ENCODE measurements at regions not wholly inside any gene's neighbourhood (a gene's known extent, or its start where the extent isn't known, plus 50 kb on each side); places are given as distances from the start of the nearest gene placed in this dataset.

- no peak for DNase-seq
Observed at GRCh38 chr14:98890556-98891340, 381.2 kb downstream of the BCL11B start.

GRCh38 chr14:98893675-98894074 lies 378.3 kb downstream of the BCL11B start:
- no peak for DNase-seq

GRCh38 chr14:98894600-98894999 lies 377.4 kb downstream of the BCL11B start:
- DNase-seq = no peak

GRCh38 chr14:98896449-98896848 lies 375.5 kb downstream of the BCL11B start:
- DNase-seq = no peak

GRCh38 chr14:98897605-98898309 lies 374.2 kb downstream of the BCL11B start:
- no peak for DNase-seq

- DNase-seq = no peak
Observed at GRCh38 chr14:98899441-98899840, 372.6 kb downstream of the BCL11B start.

GRCh38 chr14:98900236-98900635 lies 371.8 kb downstream of the BCL11B start:
- DNase-seq = no peak

- no peak for DNase-seq
Observed at GRCh38 chr14:98900798-98901197, 371.2 kb downstream of the BCL11B start.

GRCh38 chr14:98901511-98902205 lies 370.3 kb downstream of the BCL11B start:
- DNase-seq = no peak

- DNase-seq = no peak
Observed at GRCh38 chr14:98903371-98903770, 368.6 kb downstream of the BCL11B start.

GRCh38 chr14:98904677-98905076 lies 367.3 kb downstream of the BCL11B start:
- no peak for DNase-seq

- DNase-seq = no peak
Observed at GRCh38 chr14:98906123-98906995, 365.6 kb downstream of the BCL11B start.

- DNase-seq = no peak
Observed at GRCh38 chr14:98907271-98907670, 364.7 kb downstream of the BCL11B start.

GRCh38 chr14:98908050-98908449 lies 363.9 kb downstream of the BCL11B start:
- no peak for DNase-seq

- no peak for DNase-seq
Observed at GRCh38 chr14:98909251-98909944, 362.6 kb downstream of the BCL11B start.

- no peak for DNase-seq
Observed at GRCh38 chr14:98910061-98910460, 361.9 kb downstream of the BCL11B start.

GRCh38 chr14:98912655-98913054 lies 359.3 kb downstream of the BCL11B start:
- no peak for DNase-seq

GRCh38 chr14:98913967-98914650 lies 357.9 kb downstream of the BCL11B start:
- DNase-seq = no peak

- no peak for DNase-seq
Observed at GRCh38 chr14:98914942-98915341, 357.1 kb downstream of the BCL11B start.

GRCh38 chr14:98915625-98916024 lies 356.4 kb downstream of the BCL11B start:
- DNase-seq = no peak

- DNase-seq = no peak
Observed at GRCh38 chr14:98916036-98916435, 356.0 kb downstream of the BCL11B start.

GRCh38 chr14:98916476-98916875 lies 355.5 kb downstream of the BCL11B start:
- no peak for DNase-seq

Data from NCI-H774 (cell line).